Kidney glomerular epithelial cell (primary cell): ENCODE measurements at regions not wholly inside any gene's neighbourhood (a gene's known extent, or its start where the extent isn't known, plus 50 kb on each side); places are given as distances from the start of the nearest gene placed in this dataset.

Source experiments
- DNase-seq: peaks from one replicate; lab custom pipeline; 2025; lab: John Stamatoyannopoulos, UW

DNA sequence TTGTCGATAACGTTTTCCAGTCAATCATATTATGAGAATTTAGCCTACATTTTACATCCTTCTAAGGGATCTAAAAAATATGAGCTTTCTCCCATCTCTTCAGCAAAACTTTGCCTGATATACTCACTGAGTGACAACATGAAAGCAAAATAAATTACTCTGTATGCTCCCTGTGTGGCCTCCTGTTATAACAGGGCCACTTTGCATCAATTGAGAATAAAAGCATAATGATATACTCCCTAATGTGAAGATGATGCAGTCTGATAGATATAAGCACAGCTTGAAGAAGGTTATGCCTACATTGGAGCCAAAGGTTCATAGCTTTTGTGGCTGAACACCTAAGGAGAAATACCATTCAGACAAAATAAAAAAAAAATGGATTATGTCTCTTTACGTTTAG, 561.3 kb upstream of the ZNF717 start:
- no peak for DNase-seq

DNA sequence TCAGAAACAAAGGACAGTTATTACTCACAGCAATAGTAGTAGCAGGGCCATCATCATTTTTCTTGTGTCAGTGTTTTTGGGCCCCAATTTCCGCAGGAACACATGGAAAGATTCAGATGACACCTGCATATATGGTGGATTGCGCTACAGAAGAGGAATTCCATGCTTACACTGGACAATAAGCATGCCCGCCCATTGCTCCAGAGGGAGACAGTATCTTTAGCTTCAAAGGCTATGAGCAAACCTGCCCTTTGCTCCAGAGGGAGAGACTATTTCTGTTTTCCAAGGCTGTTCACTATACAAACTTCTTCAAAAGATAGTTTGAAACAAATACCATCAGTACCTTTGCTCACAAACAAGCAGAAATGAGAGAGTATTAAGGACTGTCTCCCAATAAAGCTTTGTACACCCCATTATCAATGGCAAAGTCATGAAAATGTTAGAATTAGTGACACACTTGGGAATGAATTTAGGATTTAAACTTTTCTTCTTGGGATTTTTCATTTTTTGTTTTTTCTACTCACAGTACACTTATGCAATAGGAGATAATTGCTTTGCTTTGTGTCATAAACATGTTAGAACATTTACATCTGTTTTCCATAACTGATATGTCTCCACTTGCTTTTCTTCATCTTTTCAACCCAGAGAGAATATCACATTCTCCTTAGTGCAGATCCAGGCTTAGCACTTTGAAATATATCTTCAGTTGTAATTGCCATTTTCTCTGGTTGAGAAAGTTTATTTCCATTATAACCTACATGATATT, 564.5 kb upstream of the ZNF717 start:
- no peak for DNase-seq

DNA sequence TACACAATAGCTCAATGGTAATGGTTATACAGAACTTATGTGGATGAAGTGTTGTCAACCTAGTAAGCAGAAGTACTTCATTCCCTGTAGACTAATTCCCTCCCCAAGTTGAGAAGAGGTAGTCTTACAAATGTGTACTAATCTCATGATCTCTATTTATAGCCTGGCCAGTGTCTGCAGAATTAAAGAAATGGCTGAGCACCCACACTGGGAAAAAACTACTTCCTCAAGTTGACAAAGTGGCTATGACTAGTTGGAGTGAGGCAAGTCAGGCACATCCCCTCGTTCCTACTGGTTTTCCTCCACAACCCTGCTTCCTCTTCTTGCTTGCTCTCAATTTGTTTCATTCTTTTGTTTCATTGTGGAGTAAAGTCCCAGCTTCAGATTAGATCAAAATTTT, 566.7 kb upstream of the ZNF717 start:
- DNase-seq, result no peak

DNA sequence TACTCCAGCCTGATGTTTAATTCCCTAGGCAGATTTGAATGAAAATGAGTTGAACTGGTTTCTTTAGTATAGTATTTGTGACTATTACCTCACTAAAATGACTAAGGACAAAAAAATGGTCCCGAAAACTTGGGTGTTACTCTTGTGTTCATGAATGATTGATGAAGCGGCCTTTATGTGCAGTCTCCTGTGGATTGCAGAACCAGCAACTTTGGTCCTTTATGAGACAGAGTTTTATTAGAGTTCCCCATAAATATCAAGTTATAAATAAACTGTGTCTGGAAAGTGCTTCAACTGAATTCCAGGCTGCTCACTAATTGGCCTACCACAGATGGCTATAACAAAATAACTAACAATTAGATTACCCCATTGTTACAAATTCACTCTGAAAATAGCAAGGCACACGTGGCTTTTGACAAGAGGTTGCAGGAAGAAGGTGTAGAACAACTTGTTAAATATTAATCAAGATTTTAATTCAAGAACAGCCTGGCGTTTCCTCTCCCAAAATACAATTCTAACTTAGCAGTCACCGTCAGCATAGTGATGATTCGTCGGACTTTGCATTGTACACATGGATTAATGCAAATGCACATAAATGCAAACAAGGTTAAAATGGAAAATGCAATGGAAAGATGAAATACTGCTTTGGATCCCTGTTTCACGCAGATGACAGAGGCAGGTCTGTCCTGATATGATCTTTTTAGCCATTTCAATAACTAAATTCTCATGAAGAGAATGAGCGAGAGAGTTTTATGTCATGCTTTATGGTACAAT, 567.3 kb upstream of the ZNF717 start:
- DNase-seq, result no peak

DNA sequence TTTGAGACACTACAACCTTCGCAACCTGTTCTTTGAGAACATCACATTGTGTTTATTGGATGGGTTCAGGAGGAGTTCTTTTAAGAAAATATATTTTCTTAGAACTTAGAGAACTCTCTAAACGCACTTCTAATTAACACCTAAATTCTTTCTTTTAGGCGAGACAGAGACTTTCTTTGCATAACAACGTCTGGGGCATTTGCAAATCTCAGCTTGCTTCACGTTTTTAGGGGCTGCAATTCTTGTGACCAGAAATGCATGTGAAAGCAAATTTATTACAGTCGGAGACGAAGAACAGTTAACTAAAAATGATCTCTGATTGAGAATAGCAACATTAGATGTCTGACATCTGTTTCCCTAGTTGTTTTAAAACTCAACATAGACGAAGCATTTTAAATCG, 568.3 kb upstream of the ZNF717 start:
- no peak for DNase-seq

DNA sequence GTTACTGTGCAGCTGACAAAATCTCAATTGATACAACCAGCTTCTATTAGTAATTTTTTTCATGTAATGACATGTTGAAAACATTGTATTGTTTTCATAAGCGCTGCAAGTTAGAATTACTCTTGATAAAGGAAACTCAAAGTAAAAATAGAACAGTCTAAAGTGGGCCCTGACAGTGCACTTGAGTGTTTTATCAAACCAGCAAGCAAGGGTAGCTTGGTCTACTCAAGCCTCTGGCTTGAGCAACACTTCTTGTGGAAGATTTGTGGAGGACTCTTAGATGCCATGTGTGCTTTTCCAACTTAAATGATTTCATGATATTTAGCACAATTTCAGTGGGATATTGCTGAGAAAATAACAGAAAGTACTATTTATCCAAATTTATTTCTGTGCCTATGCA, 575.7 kb upstream of the ZNF717 start:
- DNase-seq, result no peak

DNA sequence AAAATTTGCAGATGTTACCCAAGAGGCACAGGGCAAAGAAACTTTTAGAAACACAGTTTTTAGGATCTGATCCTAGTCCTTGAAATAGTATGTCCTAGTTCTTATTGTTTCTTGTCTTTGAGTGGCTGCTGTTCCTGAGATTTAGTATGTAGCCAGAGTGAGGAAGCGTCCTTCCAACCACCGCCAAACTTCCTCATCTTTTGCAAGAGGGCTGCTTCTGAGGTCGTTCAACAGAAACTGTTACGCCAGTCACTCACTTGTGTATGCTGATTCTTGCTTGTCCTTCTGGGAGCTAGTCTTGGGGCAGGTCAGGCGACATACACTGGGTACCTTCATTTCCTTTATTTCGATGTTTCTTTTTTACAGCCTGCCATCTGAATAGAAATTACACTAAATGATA, 577.3 kb upstream of the ZNF717 start:
- no peak for DNase-seq

DNA sequence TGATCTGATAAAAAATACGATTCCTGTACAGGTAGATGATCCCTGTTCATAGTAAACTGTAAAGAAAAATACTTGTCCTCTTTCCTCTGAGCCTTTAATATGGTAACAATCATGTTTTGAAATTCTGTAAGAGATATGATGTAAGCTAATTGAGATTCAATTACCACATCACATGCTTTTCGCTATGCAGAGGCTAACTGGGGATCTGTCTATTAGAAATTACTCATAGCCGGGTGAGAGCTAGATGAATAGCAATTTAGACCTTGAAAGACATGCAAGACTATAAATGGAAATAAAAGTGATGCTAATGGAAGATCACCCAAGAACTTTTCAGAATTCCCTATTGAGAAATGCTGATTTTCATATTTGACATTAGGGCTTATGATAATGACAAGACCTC, 579.9 kb upstream of the ZNF717 start:
- no peak for DNase-seq

DNA sequence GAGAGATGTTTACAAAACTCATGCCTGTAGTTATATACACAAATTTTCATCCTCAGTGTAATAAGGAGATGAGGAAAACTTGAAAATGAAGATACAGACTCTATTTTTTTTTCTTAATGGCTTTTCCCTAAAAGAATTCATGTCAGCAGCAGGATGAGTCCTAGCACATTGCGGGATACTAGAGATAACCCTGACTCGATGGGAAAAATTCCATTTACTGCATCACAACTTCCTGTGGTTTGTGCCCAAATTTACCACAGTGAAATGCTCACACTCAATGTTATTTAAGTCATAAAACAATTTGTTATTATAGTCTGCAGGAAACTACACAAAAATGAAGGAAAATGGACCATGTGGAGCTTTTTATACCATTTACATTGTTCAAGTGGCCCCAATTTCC, 581.9 kb upstream of the ZNF717 start:
- no peak for DNase-seq

DNA sequence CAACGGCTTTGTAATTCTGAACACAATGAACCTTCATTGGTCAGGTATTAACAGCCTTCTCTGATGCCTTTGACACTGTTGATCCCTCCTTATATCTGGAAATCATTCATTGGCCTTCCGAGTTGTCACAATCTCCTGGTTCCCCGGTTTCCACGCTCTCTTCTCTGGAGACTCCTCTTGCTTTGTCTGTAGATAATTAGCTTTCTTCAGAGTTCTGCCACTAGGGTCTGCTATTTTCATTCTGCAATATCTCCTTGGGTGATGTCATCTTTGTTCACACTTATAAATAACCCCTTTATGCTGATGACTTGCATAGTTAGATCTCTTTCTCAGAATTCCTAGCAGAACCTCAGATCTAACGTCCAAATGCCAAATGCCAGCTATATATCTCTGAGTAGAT, 583.8 kb upstream of the ZNF717 start:
- DNase-seq, result peak; percentile 19

DNA sequence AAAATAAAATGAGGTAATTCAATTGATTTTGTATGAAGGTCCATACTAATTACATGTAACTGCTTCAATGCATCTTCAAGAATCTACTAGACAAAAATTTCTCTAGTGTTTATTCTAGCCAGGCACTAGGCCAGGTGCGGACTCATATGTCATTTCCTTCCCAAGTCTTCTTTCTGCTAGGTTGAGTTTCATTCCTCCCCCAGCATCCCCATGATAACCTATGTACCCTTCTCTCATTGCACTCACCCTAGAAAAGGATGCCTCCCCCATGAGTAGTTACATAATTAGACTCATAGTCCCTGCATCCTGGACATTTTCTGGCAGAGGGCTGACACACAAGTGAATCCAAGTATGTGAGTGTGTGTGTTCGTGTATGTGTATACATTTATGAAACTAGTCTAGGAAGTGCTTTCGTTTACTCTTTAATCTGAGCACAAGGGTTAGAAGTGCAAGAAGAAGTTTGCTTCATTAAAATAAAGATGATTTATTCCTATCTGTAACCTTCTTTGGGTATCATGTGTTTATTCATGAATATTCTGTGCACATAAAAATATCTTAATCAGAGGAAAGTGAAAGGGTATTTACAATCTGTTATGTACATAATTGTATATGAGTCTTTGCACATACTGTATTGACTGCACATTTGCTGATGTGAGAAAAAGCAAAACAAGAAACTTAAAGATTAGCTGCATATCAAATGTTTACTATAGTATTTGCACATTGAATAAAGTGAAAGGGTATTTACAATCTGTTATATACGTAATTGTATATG, 585.6 kb upstream of the ZNF717 start:
- no peak for DNase-seq

DNA sequence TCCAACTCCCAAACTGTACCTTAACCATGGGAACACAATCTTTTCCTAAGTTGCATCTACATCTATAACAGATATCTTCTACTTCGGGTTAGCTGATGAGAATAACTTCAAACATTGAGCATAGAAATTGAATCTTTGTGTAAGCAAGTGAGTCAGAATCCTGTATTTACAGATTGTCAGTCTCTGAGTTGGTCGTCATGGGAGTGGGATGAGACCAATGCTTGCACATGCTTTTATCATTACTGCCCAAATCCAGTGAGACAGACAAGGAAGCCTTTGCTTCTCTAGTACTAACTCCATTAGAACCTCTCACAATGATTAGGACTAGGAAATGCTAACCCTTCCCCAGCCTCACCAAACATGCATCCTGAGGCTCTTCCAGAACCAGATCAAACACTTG, 587.1 kb upstream of the ZNF717 start:
- DNase-seq, result no peak

DNA sequence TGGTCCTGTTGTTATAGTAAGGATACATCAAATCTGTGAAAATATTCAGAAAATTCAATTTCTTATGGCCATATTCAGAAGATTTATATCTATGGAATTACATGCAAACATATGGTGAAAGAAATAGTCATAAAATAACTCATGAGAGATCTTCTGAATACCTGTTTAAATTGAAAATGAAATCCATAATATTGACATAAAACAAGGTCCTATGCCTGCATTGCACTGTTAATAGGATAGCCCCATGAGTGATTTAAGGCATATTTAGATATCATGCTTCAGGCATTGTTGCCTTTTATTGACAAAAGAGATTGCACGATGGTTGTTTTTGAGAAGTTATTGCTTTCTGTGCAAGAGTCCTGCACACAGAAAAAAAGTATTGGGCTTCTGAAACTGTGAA, 591.7 kb upstream of the ZNF717 start:
- no peak for DNase-seq

DNA sequence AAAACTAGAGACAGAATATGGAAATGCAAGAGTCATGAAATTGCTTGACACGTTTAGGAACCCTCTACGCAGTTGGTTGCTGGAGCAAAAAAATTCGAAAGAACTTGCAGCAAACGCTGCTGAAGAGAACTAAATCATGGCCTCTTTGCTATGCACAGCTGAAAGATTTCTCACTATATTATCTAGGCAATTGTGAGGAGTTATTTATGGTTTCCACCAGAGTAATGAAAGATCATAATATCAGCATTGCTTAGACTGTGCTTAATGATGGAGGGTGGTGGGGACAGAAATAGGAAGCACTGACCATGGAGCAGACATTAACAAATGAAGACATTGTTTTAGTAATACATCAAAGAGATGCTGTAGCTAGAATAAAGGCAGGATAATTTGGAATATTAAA, 593.4 kb upstream of the ZNF717 start:
- DNase-seq, result no peak

DNA sequence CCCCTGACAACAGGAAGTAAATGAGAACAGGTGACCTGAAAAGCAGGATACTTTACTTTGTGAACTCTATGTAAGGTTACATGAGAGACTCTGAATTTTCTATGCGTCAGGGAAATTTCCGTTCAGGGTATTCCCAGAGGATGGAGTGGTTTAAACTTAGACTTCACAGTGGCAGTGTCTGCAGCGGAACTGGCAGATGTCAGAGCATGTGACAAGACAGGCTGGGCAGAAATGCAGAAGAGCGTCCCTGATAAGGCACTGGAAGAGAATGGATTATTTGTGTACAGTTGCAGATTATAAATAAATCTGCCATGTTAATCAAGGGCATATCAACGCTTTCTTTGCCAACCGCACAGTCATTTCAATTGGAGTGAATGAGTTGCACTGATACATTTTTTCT, 598.4 kb upstream of the ZNF717 start:
- DNase-seq, result no peak

DNA sequence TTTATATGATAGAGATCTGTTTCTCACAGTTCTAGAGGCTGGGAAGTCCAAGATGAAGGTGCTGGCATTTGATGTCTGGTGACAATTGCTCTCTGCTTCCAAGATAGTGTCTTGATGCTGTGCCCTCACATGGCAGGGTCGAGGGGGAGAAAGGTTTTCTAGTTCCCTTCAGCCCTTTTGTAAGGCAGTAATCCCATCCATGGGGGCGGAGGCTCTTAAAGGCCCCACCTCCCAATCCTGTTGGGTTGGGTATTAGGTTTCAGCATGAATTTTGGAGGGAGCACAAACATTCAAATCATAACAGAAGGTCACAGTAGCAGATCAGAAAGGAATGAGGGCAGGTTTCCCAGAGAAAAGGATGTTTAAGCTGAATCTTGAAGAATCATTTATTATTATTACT, 601.7 kb upstream of the ZNF717 start:
- no peak for DNase-seq

DNA sequence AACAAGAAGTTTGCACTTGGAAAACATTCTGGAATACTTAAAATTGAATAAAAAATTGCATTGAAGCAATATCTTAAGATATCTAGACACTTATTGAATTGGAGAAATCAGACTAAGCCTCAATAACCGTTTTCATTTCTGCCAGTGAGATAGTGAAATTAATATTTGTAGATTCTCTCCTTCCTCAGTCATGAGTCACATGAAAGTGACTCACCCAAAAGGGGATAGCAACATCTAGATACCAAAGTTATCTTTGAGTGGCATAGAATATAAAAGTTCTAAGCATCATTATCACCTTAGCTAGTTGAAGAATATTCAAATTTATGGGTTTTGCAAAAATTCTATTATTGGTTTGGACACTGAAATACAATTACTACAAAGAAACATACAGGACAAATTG, 614.8 kb upstream of the ZNF717 start:
- no peak for DNase-seq

DNA sequence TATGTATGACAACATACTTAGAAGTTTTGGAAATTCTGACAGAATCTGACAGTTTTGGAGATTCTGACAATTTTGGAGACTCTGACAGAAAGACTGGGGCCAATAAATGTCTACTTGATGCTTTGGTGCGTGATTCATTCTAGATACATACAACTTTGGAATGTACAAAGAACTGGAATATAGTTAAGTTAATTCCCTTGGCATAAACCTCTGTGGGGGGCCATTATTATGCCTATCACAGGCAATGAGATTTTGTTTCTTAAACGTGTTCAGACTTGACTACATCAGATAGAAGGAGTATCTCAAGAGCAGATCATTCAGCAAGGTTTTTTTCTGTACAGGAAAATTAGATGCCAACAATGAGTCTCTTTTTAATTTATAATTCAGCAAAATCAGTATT, 617.6 kb upstream of the ZNF717 start:
- no peak for DNase-seq

DNA sequence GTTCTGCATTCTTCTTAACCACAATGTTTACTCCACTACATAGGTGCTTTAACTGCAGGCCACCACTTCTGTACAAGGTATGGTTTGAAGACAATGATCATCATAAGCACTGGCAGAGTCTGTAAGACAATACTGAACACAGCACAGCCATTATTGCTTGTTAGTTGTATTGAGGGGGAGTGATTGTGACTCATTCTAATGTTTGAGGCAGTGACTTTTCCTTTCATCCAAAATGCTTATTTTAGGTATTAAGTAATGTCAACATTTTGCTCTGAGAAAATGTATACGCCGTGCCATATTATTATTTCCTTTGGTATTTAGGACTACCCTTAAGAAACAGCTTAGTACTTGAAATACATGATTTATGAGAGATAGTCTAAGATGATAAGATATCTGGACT, 618.2 kb upstream of the ZNF717 start:
- no peak for DNase-seq

DNA sequence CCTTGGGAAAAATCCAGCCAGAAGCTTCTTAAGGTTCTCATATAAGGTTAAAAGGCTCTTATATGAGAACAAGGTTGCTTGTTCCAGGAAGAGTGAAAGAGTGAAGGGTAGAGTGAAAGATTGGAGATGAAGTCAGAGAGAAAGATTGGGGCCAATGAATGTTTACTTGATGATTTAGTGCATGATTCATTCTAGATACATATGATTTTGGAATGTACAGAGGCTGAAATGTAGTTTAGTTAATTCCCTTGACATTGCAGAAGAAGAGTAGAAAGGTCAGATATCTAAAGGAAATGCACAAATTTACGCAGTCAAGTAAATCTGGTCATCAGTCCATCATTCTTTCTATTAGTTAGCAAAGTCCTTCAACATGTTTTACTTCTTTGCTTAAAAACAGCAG, 619.8 kb upstream of the ZNF717 start:
- no peak for DNase-seq

DNA sequence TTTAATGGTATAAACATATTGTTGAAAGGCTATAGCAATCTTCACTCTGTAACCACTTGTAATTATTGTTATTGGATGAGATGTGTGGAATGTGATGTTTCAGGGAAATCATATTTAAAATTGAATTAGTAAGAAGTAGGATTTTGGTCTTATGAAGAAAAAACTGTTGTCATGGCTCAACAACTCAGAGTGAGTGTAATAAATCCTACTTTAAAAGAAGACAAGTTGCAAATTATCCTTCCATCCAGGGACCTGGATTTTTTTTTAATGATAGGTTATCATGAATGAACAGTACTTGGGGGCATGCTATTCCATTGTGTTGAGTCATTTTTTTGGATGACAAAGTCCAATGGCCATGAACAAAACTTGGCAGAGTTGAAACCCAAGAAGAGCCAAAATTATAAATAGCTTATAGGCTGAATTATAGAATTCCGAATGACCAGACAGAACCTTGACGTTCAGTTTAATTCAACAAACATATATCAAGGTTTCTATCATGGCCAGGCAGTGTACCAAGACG, 625.5 kb upstream of the ZNF717 start:
- DNase-seq, result no peak

DNA sequence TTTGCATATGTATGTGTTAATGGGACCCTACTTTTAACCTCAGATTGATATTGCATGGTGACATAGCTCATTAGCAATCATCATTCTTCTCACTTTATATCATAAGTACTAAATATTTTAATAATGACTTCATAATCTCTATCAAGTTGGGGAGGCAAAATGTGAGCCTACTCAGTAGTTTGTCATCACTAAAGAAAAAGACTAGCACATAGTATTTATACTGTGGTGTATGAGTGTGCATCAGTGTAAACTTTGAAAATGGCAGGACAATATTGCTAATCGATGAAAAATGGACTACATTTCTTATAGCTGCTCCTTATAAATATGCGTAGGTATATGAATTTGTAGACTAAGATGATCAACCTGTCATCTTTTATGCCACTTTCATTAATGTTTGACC, 624.5 kb upstream of the ROBO2 start:
- DNase-seq, result no peak
